NCI-H526 (cell line): ENCODE measurements at regions not wholly inside any gene's neighbourhood (a gene's known extent, or its start where the extent isn't known, plus 50 kb on each side); places are given as distances from the start of the nearest gene placed in this dataset.

Source experiments
- DNase-seq, 2 experiments: peaks; one replicate each; lab custom pipeline; 2025; lab: John Stamatoyannopoulos, UW

DNA sequence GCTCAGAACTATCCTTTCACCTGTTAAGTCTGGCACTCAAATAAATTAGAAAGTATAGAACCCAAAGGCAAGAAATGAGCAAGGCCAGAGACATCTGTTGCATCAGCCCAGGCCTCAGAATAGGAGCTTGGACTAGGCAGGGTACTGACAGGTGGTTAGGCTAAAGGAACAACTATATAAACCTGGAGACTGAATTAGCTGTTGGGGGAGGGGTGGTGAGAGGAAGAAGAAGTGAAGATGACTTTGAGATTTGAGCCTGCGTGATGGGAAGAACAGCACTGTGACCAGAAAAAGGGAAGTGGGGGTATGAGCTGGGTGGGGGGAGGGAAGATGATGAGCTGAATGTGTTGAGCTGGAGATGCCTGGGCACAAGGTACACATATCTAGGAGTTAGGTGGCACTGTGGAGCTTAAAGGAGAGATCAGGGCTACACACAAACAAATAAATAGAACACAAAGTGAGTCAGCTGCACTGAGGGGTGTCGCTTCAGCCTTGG, 244.7 kb downstream of the PTEN start:
- DNase-seq, result no peak

- DNase-seq, result no peak
Measured at GRCh38 chr10:88110355-88110754, 246.9 kb downstream of the PTEN start.

DNA sequence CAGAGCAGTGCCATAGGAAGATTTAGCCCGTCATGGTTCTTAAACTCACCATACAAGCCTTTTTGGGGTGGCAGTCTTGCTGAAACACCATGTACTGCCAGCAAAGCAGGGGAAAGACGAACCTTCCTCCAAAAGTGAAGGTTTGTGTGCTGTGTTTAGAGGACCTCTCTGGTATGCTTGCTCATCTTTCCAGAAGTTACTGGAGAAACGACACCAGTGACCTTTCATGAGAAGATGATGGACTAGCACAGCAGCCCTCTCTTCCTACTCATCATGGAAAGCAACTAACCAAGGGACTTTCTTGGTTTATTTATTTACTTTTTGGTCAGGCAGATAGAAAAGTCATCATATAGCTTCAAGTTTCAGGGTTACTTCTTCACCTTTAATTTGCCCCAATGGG, 247.4 kb downstream of the PTEN start:
- DNase-seq, result no peak

DNA sequence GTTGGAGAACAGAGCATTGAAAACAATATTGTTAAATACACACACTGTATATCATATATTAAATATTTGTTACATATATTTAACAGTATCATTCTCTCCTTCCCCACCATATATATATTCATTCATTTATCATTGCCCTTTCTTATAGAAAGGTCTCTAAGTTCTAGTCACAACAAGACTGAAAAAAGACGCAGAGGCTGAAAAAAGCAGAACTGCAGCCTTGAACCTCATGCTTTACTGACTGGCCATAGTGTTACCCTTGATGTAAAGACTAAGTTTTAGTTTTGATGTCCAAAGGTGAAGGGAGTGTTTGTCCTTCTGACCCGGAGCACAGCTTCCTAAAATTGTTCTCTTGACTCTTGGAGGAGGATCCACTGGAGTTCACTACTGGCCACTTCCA, 247.9 kb downstream of the PTEN start:
- no peak for DNase-seq

DNA sequence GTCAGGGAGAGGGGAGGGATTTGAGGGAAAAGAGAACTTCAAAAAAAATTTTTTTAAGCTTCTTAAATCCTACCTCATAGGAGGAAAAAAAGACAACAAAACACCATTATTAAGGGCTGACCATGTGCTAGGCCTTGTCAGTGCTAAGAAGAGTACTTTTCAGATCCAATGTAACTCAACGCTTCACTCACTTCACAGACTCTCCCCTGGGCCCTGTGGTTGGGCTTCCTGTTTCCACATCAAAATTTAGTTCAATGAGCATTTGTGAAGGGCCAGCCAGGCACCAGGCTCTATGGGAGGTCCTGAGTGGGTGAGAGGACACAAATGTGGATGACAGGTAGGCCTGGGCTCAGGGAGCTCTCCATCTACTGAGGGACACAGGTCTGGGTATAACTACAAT, 249.8 kb downstream of the PTEN start:
- DNase-seq, result no peak

DNA sequence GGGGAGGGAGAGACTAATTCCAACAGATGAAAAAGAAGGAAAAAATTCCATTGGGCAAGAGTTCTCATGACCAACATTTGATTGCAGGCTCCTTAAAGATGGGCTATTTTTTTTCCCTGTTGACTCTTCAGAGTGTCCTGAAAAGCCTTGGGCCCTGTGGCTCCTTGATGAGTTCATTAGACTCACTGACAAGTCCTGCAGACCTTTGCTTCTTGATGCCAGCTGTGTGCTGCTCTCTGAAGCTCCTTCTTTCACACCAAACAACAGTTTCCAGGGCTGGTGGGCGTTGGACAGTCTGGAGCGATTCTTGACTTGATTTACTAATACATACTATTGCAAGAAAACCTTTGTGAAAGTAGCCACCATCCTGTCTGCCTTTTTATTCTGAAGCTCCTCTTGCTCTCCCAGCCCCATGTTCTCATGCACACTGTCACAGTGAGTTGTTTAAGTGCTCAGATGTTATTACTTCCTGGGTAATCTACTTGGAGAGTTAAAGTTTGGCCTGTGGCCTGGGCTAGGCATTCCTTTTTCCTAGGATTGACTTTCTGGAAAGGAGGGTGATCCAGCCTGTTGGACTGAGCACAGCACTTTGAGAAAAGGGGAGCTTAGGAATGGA, 250.3 kb downstream of the PTEN start:
- DNase-seq, result no peak

DNA sequence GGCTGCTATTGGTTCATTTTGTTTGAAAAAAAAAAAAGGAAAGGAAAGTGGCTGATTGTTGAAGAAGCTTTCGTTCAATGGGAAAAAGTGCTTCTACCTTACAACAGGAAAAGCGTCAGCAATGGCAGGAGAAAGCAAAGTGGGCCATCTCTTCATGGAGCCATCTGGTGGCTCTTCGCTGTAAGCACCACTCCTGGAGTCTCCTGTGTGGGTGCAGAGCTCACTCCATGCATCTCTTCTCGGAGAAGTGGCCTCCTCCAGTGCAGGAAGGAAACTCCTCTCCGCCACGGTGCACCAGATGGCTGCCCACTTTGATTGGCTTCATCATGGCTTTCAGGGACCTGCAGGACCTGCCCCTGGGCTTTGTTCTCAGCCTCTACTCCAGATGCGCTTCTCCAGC, 250.9 kb downstream of the PTEN start:
- DNase-seq, result peak; percentile 7 to 57

DNA sequence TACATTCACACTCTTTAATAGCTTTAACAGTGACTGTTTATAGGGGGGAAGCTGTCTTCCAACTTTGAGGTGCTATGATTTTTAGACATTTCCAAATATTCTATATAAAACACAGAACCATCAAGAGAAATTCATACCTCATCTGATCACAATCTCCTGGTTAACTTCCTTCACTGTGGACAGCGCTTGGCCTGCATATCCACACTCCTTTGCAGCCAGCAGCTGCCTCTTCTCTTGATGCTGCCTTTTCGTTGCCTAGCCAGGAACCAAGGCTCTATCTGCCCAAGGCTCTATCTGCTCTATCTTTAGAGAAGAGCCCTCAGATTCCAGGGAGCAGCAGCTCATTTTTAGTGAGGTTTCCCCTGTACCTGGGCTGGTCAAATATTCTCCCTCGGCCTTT, 252.0 kb downstream of the PTEN start:
- no peak for DNase-seq

- no peak for DNase-seq
Measured at GRCh38 chr10:88115968-88116367, 252.5 kb downstream of the PTEN start.

DNA sequence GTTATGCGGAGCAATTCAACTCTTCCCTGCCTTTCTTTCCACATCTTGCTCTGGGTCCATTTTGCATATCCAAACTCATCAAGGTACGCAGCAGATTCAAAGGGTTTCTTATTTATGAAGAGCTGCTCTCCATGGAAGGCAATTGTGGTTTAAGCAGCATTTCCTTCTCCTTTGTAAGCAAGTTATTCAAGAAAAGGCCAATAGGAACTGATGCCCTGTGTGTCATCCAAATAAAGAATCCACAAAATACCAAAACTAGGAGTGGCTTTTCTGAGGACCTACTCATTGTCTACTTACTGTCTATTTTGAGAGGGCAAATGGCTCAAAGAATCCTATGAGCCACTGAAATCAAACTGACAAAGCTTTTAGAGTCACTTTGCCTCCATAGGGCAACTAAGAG, 253.1 kb downstream of the PTEN start:
- DNase-seq, result no peak

DNA sequence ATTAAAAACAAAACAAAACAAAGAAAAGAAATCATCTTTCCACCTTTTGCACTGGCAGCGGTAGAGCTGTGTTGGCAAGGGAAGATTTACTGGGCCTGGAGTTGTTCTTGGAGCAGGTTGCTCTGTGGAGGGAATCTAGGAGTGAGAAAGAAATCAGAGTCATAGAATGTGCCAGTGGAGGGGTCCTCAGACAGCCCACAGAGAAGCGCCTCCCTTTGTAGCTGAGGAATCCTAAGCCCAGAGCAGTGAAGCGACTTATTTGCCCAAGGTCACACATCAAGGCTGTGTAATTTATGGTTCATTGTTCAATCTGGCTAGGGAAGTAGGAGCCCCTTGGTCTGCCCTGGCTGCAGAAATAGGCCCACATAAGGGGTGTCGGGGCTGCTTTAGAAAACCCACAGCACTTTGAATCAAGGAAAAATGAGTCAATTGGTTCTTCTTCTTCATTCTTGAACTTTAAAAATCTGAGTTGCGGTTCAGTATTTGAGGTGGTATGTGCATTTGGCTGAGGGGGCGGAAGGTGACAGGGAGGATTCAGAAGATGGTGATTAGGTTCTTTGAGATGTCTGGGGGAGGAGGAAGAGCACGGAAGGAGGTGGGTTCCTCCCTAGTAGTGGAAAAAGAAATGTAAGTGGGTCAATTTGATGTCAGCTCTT, 253.7 kb downstream of the PTEN start:
- no peak for DNase-seq

DNA sequence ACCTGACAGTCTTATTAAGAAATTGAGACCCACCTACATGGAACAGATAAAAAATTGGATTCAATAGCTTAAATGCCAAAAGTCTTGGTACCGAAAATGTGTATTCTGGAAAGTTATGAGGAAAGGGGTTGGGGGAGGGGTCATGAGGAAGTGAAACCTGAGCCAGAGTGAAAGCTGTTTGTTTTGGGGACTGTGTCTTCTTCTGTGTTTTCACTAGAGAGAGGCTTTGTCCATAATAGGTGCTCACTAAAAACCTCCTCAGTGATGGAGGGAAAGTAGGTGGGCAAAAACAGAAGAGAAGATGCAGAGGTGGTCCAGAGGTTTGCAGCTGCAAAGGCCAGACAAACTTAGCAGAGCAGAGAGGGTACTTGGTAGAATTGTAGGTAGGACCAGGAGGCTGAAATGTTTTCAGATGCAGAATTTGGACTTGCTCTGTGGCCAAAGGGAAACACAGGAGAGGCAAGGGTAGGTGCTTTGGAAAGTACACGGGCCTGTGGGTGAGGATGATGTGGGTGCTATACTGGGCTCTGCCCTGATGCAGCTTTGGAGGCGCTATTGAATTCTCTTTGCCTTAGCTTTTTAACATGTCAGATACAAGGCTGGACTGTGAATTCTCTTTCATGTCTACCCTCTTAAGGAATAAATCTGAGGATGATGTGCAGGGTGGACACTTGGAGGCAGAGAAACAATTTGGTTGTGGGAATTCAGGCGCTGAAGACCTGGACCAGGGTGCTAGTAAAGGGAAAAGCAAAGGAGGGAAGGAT, 254.6 kb downstream of the PTEN start:
- peak in 1 of 2 experiments; percentile 7 for DNase-seq

DNA sequence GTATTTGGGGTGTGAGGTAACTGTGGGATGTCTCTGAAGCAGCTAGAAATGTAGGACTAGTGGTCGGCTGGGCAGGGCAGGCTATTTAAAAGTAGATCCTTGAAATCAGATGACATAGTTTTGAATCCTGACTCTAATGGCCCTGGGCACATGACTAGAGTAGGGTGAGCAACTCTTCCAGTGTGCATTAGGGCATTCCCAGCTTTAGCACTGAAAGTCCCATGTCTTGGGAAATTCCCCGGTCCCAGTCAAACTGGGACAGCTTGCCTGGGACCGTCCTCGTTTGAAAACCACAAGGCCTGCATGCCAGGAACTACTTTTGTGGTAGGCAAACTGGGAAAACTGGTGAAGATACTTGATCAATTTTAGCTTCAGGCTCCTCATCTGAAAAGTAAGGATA, 255.3 kb downstream of the PTEN start:
- no peak for DNase-seq

DNA sequence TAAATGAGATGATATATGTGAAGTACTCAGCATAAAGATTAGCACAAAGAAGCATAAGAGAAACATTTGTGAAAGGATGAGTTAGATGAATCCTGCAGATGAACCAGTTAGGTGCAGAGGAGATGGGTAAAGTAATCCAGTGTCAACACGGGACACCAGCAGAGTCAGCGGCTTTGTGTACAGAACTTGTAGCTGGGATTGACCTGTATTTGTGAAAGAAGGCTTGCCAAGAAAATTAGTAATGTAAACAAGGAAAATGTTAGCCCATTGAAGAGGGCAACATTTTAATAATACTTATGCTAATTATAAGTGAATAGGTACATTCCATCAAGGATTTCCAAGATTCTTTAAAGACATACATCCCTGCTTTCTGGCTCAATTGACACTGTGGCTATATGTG, 255.7 kb downstream of the PTEN start:
- no peak for DNase-seq

DNA sequence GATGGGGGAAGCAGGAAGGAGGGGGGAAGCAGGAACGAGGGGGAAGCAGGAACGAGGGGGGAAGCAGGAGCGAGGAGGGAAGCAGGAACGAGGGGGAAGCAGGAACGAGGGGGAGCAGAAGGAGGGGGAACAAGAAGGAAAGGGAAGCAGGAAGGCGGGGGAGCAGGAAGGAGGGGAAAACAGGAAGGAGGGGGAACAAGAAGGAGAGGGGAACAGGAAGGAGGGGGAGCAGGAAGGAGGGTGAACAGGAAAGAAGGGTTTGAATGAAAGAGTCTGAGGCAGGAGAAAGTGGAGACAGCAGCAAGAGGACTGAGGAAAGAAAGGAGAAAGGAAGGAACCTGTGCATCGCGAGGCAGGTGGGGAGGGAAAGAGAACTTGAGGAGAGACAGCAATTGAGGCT, 256.6 kb downstream of the PTEN start:
- DNase-seq, result no peak

GRCh38 chr10:88120599-88121333, 257.3 kb downstream of the PTEN start:
- DNase-seq, result no peak

- no peak for DNase-seq
Measured at GRCh38 chr10:88121361-88121760, 257.9 kb downstream of the PTEN start.

- no peak for DNase-seq
Measured at GRCh38 chr10:88122145-88122544, 258.7 kb downstream of the PTEN start.

DNA sequence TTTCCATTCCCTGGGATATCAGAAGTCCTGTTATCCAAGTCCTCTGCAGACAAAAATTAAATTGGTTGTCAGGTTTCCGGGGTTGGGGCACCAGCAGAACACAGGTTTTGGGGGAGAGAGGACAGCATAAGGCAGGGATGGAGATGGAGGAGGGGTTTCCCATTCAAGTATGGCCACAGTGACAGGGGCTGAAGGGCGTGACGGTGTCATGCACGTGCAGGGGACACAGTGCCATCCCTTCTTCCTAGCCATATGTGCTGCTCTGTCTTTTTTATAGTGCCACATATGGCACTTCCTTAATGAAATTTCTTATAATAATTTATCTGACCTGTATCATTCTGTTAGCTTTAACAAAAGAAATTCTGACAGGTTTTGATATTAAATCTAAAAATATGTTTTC, 259.2 kb downstream of the PTEN start:
- no peak for DNase-seq

DNA sequence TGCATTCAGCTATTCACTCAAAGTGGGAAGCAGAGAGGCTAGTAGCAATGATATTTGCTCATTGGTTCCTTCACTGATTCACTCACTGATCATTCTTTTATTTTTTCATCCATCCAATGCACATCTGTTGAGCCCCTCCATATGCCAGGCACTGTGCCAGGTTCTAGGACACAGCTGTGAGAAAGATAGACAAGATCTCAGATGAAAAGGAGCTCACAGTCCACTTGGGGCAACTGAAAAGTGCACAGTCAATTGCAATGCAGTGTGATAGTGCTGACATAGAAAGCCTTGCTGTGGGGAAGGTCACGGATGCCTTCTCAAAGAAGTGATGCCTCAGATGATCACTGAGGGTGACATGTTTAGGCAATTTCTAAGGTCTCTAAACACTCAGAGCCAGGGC, 262.3 kb downstream of the PTEN start:
- no peak for DNase-seq

- DNase-seq, result no peak
Measured at GRCh38 chr10:88126699-88127098, 263.3 kb downstream of the PTEN start.

DNA sequence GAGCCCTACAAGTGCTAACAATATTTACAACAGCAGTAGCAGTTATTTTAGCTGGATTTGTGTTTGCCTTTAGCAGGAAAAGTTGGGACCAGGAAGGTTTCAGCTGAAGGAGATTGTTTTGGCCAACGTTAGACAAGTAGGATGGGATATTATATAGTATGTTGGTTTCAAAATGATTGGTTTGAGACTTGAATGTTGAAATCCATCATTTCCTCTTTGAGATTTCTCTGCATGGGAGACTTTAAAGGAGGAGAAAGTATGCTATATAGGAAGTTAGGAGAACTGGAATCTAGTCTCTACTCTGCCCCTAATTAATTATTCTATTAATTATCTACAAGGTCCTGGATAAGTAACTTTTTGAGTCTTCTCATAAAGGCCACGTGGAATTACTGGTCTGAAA, 263.8 kb downstream of the PTEN start:
- DNase-seq, result no peak

- DNase-seq, result no peak
Measured at GRCh38 chr10:88127766-88128165, 264.3 kb downstream of the PTEN start.
